ENCODE measurements at regions not wholly inside any gene's neighbourhood (a gene's known extent, or its start where the extent isn't known, plus 50 kb on each side); places are given as distances from the start of the nearest gene placed in this dataset.

DNA sequence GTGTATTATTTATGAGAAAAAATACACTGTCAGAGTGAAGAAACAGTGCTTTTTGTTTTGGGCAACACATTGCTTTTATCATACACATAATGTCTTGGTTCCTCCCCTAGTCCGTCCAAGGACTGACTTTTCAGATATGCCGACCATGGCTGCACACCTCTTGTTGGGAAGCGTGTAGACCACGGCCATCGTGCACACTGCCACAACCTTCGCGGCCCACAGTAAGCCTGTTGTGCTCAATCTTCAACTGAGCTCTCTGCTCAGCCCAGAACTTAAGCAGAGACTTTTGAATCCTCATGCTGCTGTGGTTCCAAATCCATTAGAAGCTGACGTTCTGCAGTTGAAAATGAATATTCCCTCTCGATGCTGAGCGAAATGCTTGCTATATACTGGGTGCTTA is 157.6 kb upstream of the IRX2 start (continued):
- no peak for TF ChIP-seq SRF (IDR thresholded peaks at IDR 0.05; ENCODE audit: low read depth, low read length)
- TF ChIP-seq SIRT6 (IDR thresholded peaks at IDR 0.05; ENCODE audit: low read length): no peak
- no peak for TF ChIP-seq POLR2A (IDR thresholded peaks at IDR 0.05; ENCODE audit: control extremely low read depth in 1 of 2, low read depth in 2 of 2, low read length in 2 of 2)
- no peak for TF ChIP-seq NANOG (IDR thresholded peaks at IDR 0.05; ENCODE audit: insufficient read depth, low read depth, low read length, poor library complexity, severe bottlenecking)
- no peak for TF ChIP-seq TEAD4 (IDR thresholded peaks at IDR 0.05; ENCODE audit: low read depth, low read length)
- no peak for TF ChIP-seq TCF12 (IDR thresholded peaks at IDR 0.05; ENCODE audit: low read depth, low read length)
- no peak for TF ChIP-seq PHF8 (conservative IDR thresholded peaks at IDR 0.05; ENCODE audit: low read depth, low read length)
